OCI-LY7 (cell line): ENCODE measurements at regions not wholly inside any gene's neighbourhood (a gene's known extent, or its start where the extent isn't known, plus 50 kb on each side); places are given as distances from the start of the nearest gene placed in this dataset.

Source experiments
- BruUV-seq: library from RNA; stranded (reverse); fragments of 400-500 nt; replicated peaks from 2 replicates; lab custom pipeline; 2021; lab: Mats Ljungman, UMichigan
- CTCF ChIA-PET: fragments of 300-600 bp; sonication (Branson Sonifier 250); formaldehyde crosslinking; loops from one replicate; lab custom pipeline; 2022; ENCODE audit warnings: antibody characterized with exemption; ENCODE audit not compliant: unreplicated experiment; lab: Charles Lee
- POLR2A ChIA-PET: fragments of 300-600 bp; sonication (Branson Sonifier 250); formaldehyde crosslinking; loops from one replicate; lab custom pipeline; 2022; ENCODE audit warnings: antibody characterized with exemption; lab: Charles Lee
- DNase-seq: peaks from one replicate; pipeline ENCODE4 v3.0.0-alpha.2; 2015; ENCODE audit warnings: low spot score
- H2AFZ ChIP-seq: fragments of 200-600 bp; sonication (generic), shearing (Covaris generic); 2 replicates; pipeline ENCODE4 v1.6.1; 2014; ENCODE audit warnings: mild to moderate bottlenecking, antibody characterized with exemption, low read length, moderate library complexity
- H3K27ac ChIP-seq: fragments of 200-600 bp; sonication (generic); 2 replicates; pipeline ENCODE4 v1.5.1; 2014; ENCODE audit warnings: mixed run types, low read depth, mild to moderate bottlenecking, moderate library complexity, low read length, inconsistent platforms; ENCODE audit not compliant: poor library complexity, severe bottlenecking
- H3K36me3 ChIP-seq: fragments of 200-600 bp; sonication (generic); 2 replicates; pipeline ENCODE4 v1.6.1; 2014; ENCODE audit warnings: mild to moderate bottlenecking, antibody characterized with exemption, low read length, moderate library complexity, mixed read lengths; ENCODE audit not compliant: insufficient read depth
- H3K4me1 ChIP-seq: fragments of 200-600 bp; sonication (generic); 2 replicates; pipeline ENCODE4 v1.5.1; 2014; ENCODE audit warnings: mild to moderate bottlenecking, low read length; ENCODE audit not compliant: insufficient read depth, poor library complexity, severe bottlenecking
- H3K4me2 ChIP-seq: fragments of 200-600 bp; sonication (generic); 2 replicates; pipeline ENCODE4 v1.6.1; 2014; ENCODE audit warnings: mild to moderate bottlenecking, low read length
- H3K4me3 ChIP-seq: fragments of 200-600 bp; sonication (generic); 2 replicates; pipeline ENCODE4 v1.5.1; 2014; ENCODE audit warnings: mild to moderate bottlenecking, low read depth, low read length; ENCODE audit not compliant: poor library complexity, severe bottlenecking
- H3K79me2 ChIP-seq: fragments of 200-600 bp; sonication (generic); 2 replicates; pipeline ENCODE4 v1.6.1; 2016; ENCODE audit warnings: low read depth, mild to moderate bottlenecking, low read length, moderate library complexity, mixed read lengths; ENCODE audit not compliant: insufficient read depth
- H3K9me2 ChIP-seq: fragments of 200-600 bp; sonication (generic); 2 replicates; pipeline ENCODE4 v1.6.1; 2016; ENCODE audit warnings: mild to moderate bottlenecking, low read length, mixed read lengths; ENCODE audit not compliant: insufficient read depth
- H3K9me3 ChIP-seq: fragments of 200-600 bp; sonication (generic); 2 replicates; pipeline ENCODE4 v1.6.1; 2014; ENCODE audit warnings: mild to moderate bottlenecking, mixed run types, low read length, mixed read lengths
- H4K20me1 ChIP-seq: fragments of 200-600 bp; sonication (generic); 2 replicates; pipeline ENCODE4 v1.6.1; 2014; ENCODE audit warnings: mild to moderate bottlenecking, antibody characterized with exemption, low read length, moderate library complexity, mixed read lengths; ENCODE audit not compliant: insufficient read depth
- CTCF ChIP-seq: fragments of 200-600 bp; sonication (generic); conservative IDR thresholded peaks from 2 replicates; pipeline ENCODE4 v1.5.1; 2014; ENCODE audit warnings: mild to moderate bottlenecking, antibody characterized with exemption, low read length, moderate library complexity, mixed read lengths
- EZH2phosphoT487 ChIP-seq: fragments of 200-600 bp; sonication (generic); IDR thresholded peaks from 2 replicates; pipeline ENCODE4 v1.6.1; 2018; ENCODE audit warnings: low read depth, borderline replicate concordance, mild to moderate bottlenecking, mixed run types, antibody characterized with exemption, low read length, moderate library complexity, mixed read lengths
- intact Hi-C: fragments of 100-400 bp; cut with micrococcal nuclease; formaldehyde crosslinking; loops from one replicate; pipeline ENCODE4 v1.10.0; 2022; ENCODE audit not compliant: unreplicated experiment

GRCh38 chr6:163711615-163712565 lies 297.4 kb downstream of the QKI start:
- peak overlapping the region; percentile 65 for H3K4me2 ChIP-seq
- H3K27ac ChIP-seq = peak overlapping the region; percentile 62
- ChIA-PET CTCF (interaction anchor here (1.0 kb wide), 1 partner anchor 44 kb away, joined by 5 read pairs; no protein-coding TSS in a partner anchor), POLR2A (interaction anchor here (0.6 to 5.0 kb wide), 12 partner anchors 10 to 1437 kb away, joined by 3 to 38 read pairs (median 4); no protein-coding TSS in a partner anchor)
- no peak for TF ChIP-seq EZH2phosphoT487
- TF ChIP-seq CTCF = peak; percentile 77
- H3K4me1 ChIP-seq = peaks cover 75% of the 10 kb centered on the region
- no peaks in the 10 kb centered on the region for H3K9me2 ChIP-seq
- peak overlapping the region; percentile 87; the same call in 1 of the 2 replicates for H2AFZ ChIP-seq
- intact Hi-C loops = loop anchor here (1.0 to 2.0 kb wide), 4 partner anchors 44 to 295 kb away; no protein-coding TSS in a partner anchor
- peak; percentile 84 for DNase-seq
- no peaks in the 10 kb centered on the region for H3K79me2 ChIP-seq
- H3K9me3 ChIP-seq = no peaks in the 10 kb centered on the region
- no peaks in the 10 kb centered on the region for H3K36me3 ChIP-seq
- BruUV-seq = no TSS peak
- H3K4me3 ChIP-seq = peak overlapping the region; percentile 25
- no peaks in the 10 kb centered on the region for H4K20me1 ChIP-seq

GRCh38 chr6:163710532-163711470 lies 296.3 kb downstream of the QKI start:
- TF ChIP-seq CTCF = no peak
- TF ChIP-seq EZH2phosphoT487 = no peak
- H3K4me2 ChIP-seq = peak overlapping the region; percentile 65
- no peaks in the 10 kb centered on the region for H3K36me3 ChIP-seq
- H3K9me3 ChIP-seq = no peaks in the 10 kb centered on the region
- H3K9me2 ChIP-seq = no peaks in the 10 kb centered on the region
- H3K4me3 ChIP-seq = peak overlapping the region; percentile 15
- peak; percentile 56 for DNase-seq
- ChIA-PET POLR2A (interaction anchor here (0.6 to 5.0 kb wide), 7 partner anchors 9 to 209 kb away, joined by 3 to 38 read pairs (median 4); no protein-coding TSS in a partner anchor), CTCF (no interaction called here)
- H4K20me1 ChIP-seq = no peaks in the 10 kb centered on the region
- peak overlapping the region; percentile 62 for H3K27ac ChIP-seq
- no TSS peak for BruUV-seq
- H3K79me2 ChIP-seq = no peaks in the 10 kb centered on the region
- peaks cover 78% of the 10 kb centered on the region for H3K4me1 ChIP-seq
- intact Hi-C loops = loop anchor here (1.0 to 2.0 kb wide), 2 partner anchors 246 to 294 kb away; no protein-coding TSS in a partner anchor
- peak overlapping the region; percentile 87; the same call in 1 of the 2 replicates for H2AFZ ChIP-seq
